ENCODE measurements at regions not wholly inside any gene's neighbourhood (a gene's known extent, or its start where the extent isn't known, plus 50 kb on each side); places are given as distances from the start of the nearest gene placed in this dataset.

GRCh38 chr17:70668276-70668937 lies 499.1 kb downstream of the KCNJ2 start:
- H3K9me3 Mint-ChIP-seq, result 0 out of 2 replicates have a peak, but pooled peaks cover 3% of the 10 kb centered on the region
- POLR2A ChIA-PET, result no interaction called here
- H3K27ac Mint-ChIP-seq, result no peak overlapping the region
- H3K4me3 Mint-ChIP-seq, result no peak overlapping the region
- H3K36me3 Mint-ChIP-seq, result no peaks in the 10 kb centered on the region
- DNase-seq (ENCODE audit: low spot score) (no peak), ATAC-seq (no peak)
- no peak for TF ChIP-seq PREB (CRISPR knock-in tag; IDR thresholded peaks at IDR 0.05; ENCODE audit: borderline replicate concordance)
- TF ChIP-seq, protein P1, sequence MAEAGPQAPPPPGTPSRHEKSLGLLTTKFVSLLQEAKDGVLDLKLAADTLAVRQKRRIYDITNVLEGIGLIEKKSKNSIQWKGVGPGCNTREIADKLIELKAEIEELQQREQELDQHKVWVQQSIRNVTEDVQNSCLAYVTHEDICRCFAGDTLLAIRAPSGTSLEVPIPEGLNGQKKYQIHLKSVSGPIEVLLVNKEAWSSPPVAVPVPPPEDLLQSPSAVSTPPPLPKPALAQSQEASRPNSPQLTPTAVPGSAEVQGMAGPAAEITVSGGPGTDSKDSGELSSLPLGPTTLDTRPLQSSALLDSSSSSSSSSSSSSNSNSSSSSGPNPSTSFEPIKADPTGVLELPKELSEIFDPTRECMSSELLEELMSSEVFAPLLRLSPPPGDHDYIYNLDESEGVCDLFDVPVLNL (CRISPR knock-in tag; IDR thresholded peaks at IDR 0.05; ENCODE audit: borderline replicate concordance, low read depth), result no peak
- no peak for TF ChIP-seq KAT7 (CRISPR knock-in tag; IDR thresholded peaks at IDR 0.05; ENCODE audit: borderline replicate concordance)
- CTCF ChIA-PET, result no interaction called here
- no peaks in the 10 kb centered on the region for H3K27me3 Mint-ChIP-seq (ENCODE audit: low read depth)
- no peaks in the 10 kb centered on the region; the same call in 1 of the 2 replicates for H3K4me1 Mint-ChIP-seq

DNA sequence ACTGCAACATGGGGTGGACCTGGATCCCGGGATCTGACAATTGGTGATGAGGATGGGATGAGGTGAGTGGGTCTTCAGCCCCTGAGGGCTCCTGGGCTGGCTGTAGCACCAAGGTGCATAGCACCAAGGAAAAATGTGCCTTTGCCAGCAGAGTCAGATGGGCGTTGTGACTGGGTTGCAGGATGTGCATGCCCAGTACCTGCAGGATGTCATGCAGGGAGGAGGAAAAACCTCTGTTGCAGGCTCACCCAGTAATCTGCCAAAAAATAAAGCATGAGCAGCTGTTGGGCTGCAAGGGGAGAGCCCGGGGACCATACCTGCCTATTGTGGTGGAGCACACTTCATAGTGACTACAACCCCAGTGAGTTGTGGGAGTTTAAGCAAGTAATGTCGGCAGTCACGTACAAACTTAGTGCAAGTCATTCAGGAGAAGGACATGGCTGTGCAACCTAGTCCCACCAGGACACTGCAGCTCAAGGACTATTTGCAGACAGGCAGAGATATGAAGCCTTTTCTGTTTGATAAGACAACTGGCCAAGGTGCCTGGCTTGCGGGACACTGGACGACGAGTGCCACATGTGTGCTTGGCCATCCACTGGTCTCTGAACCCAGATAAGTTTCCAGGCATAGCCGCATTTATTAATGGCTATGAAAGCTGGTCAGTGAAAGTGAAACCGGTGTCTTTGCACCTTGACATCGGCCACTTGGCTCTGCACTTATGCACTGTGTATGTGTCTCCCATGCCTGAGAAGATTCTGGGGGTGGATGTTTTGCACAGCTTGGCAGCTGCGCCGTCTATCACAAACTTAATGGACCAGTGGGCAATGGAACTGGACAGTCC lies 499.8 kb downstream of the KCNJ2 start:
- Mint-ChIP-seq H3K4me3 (no peak overlapping the region), H3K36me3 (no peaks in the 10 kb centered on the region), H3K27ac (no peak overlapping the region), H3K4me1 (no peaks in the 10 kb centered on the region; the same call in 1 of the 2 replicates), H3K27me3 (ENCODE audit: low read depth) (no peaks in the 10 kb centered on the region), H3K9me3 (0 out of 2 replicates have a peak, but pooled peaks cover 3% of the 10 kb centered on the region)
- no peak for ATAC-seq
- ChIA-PET POLR2A (no interaction called here), CTCF (no interaction called here)
- no peak for DNase-seq (ENCODE audit: low spot score)
- TF ChIP-seq ETV6 (CRISPR knock-in tag; IDR thresholded peaks at IDR 0.05), result no peak
- TF ChIP-seq NFATC4 (CRISPR knock-in tag; IDR thresholded peaks at IDR 0.05), result no peak
- TF ChIP-seq, protein P2, sequence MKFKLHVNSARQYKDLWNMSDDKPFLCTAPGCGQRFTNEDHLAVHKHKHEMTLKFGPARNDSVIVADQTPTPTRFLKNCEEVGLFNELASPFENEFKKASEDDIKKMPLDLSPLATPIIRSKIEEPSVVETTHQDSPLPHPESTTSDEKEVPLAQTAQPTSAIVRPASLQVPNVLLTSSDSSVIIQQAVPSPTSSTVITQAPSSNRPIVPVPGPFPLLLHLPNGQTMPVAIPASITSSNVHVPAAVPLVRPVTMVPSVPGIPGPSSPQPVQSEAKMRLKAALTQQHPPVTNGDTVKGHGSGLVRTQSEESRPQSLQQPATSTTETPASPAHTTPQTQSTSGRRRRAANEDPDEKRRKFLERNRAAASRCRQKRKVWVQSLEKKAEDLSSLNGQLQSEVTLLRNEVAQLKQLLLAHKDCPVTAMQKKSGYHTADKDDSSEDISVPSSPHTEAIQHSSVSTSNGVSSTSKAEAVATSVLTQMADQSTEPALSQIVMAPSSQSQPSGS (CRISPR knock-in tag; IDR thresholded peaks at IDR 0.05; ENCODE audit: borderline replicate concordance, low read depth), result no peak
- no peak for TF ChIP-seq NR2C2 (CRISPR knock-in tag; IDR thresholded peaks at IDR 0.05)
- TF ChIP-seq TP53 (CRISPR knock-in tag; IDR thresholded peaks at IDR 0.05), result no peak
- TF ChIP-seq ELF4 (CRISPR knock-in tag; IDR thresholded peaks at IDR 0.05; ENCODE audit: low read depth), result no peak
- TF ChIP-seq PREB (CRISPR knock-in tag; IDR thresholded peaks at IDR 0.05; ENCODE audit: borderline replicate concordance), result no peak
- no peak for TF ChIP-seq STAT6 (CRISPR knock-in tag; conservative IDR thresholded peaks at IDR 0.05; ENCODE audit: low read depth)
- TF ChIP-seq E2F1 (CRISPR knock-in tag; IDR thresholded peaks at IDR 0.05), result no peak
- TF ChIP-seq IRF2 (CRISPR knock-in tag; IDR thresholded peaks at IDR 0.05; ENCODE audit: borderline replicate concordance, low read depth), result no peak
- no peak for TF ChIP-seq ZMAT4 (CRISPR knock-in tag; IDR thresholded peaks at IDR 0.05)
- no peak for TF ChIP-seq KAT7 (CRISPR knock-in tag; IDR thresholded peaks at IDR 0.05; ENCODE audit: borderline replicate concordance)
- TF ChIP-seq ZNF532 (CRISPR knock-in tag; IDR thresholded peaks at IDR 0.05; ENCODE audit: borderline replicate concordance), result no peak
- no peak for TF ChIP-seq ZNF671 (CRISPR knock-in tag; IDR thresholded peaks at IDR 0.05)
- TF ChIP-seq, protein P3, sequence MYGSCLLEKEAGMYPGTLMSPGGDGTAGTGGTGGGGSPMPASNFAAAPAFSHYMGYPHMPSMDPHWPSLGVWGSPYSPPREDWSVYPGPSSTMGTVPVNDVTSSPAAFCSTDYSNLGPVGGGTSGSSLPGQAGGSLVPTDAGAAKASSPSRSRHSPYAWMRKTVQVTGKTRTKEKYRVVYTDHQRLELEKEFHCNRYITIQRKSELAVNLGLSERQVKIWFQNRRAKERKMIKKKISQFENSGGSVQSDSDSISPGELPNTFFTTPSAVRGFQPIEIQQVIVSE (CRISPR knock-in tag; IDR thresholded peaks at IDR 0.05; ENCODE audit: borderline replicate concordance), result no peak
